ENCODE measurements at regions not wholly inside any gene's neighbourhood (a gene's known extent, or its start where the extent isn't known, plus 50 kb on each side); places are given as distances from the start of the nearest gene placed in this dataset.
"Not testable (repeated sequence)": the region's sequence is repeated elsewhere in the genome, so short reads cannot be mapped to it uniquely, and the experiment has no call there.

DNA sequence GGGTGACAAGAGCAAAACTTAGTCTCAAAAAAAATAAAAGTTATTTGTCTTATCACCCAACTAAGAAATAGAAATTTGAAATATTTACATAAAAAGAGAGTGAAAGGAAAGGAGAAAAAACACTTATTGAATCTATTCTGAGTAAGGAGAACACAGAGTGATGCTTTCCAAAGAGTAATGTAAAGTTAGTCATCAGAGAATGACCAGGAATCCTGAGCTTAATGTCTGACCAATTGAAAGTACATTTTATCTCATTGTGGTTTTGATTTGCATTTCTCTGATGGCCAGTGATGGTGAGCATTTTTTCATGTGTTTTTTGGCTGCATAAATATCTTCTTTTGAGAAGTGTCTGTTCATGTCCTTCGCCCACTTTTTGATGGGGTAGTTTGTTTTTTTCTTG, 300.2 kb upstream of the TNC start:
- TF ChIP-seq, protein P1, sequence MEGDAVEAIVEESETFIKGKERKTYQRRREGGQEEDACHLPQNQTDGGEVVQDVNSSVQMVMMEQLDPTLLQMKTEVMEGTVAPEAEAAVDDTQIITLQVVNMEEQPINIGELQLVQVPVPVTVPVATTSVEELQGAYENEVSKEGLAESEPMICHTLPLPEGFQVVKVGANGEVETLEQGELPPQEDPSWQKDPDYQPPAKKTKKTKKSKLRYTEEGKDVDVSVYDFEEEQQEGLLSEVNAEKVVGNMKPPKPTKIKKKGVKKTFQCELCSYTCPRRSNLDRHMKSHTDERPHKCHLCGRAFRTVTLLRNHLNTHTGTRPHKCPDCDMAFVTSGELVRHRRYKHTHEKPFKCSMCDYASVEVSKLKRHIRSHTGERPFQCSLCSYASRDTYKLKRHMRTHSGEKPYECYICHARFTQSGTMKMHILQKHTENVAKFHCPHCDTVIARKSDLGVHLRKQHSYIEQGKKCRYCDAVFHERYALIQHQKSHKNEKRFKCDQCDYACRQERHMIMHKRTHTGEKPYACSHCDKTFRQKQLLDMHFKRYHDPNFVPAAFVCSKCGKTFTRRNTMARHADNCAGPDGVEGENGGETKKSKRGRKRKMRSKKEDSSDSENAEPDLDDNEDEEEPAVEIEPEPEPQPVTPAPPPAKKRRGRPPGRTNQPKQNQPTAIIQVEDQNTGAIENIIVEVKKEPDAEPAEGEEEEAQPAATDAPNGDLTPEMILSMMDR (IDR thresholded peaks at IDR 0.05) = not testable (repeated sequence)
- not testable (repeated sequence) for TF ChIP-seq POLR2A, EP300 (IDR thresholded peaks at IDR 0.05)

Data from tibial nerve (tissue), 4 donors.